Upper lobe of left lung (tissue), 4 donors: ENCODE measurements at regions not wholly inside any gene's neighbourhood (a gene's known extent, or its start where the extent isn't known, plus 50 kb on each side); places are given as distances from the start of the nearest gene placed in this dataset.

Experiments
- POLR2A ChIP-seq, 4 donors: fragments of 450-650 bp; IDR thresholded peaks; one replicate each; pipeline ENCODE4 v1.5.1; 2016 to 2017; ENCODE audit warnings: antibody characterized with exemption in 4 of 4, mild to moderate bottlenecking in 2 of 4
- POLR2AphosphoS5 ChIP-seq, 2 donors: sonication (generic); formaldehyde crosslinking; IDR thresholded peaks; one replicate each; pipeline ENCODE4 v1.5.1; 2017; ENCODE audit warnings: antibody characterized with exemption in 2 of 2
- TF ChIP-seq, protein P1 (sequence below), 6 experiments: fragments of 450-650 bp in 4 of 6; fragments of 200-600 bp in 2 of 6; sonication (generic) in 2 of 6; IDR thresholded peaks; one replicate each; pipeline ENCODE4 v1.5.1; 2016 to 2019; ENCODE audit warnings: antibody characterized with exemption in 6 of 6

GRCh38 chr3:144053121-144053520 is 81.5 kb downstream of the DIPK2A start:
- TF ChIP-seq, protein P1, sequence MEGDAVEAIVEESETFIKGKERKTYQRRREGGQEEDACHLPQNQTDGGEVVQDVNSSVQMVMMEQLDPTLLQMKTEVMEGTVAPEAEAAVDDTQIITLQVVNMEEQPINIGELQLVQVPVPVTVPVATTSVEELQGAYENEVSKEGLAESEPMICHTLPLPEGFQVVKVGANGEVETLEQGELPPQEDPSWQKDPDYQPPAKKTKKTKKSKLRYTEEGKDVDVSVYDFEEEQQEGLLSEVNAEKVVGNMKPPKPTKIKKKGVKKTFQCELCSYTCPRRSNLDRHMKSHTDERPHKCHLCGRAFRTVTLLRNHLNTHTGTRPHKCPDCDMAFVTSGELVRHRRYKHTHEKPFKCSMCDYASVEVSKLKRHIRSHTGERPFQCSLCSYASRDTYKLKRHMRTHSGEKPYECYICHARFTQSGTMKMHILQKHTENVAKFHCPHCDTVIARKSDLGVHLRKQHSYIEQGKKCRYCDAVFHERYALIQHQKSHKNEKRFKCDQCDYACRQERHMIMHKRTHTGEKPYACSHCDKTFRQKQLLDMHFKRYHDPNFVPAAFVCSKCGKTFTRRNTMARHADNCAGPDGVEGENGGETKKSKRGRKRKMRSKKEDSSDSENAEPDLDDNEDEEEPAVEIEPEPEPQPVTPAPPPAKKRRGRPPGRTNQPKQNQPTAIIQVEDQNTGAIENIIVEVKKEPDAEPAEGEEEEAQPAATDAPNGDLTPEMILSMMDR (IDR thresholded peaks at IDR 0.05), result no peak
- TF ChIP-seq POLR2A (IDR thresholded peaks at IDR 0.05), result no peak
- TF ChIP-seq POLR2AphosphoS5 (IDR thresholded peaks at IDR 0.05), result no peak
